ENCODE measurements at regions not wholly inside any gene's neighbourhood (a gene's known extent, or its start where the extent isn't known, plus 50 kb on each side); places are given as distances from the start of the nearest gene placed in this dataset.

GRCh38 chr3:117122609-117123008 is 413.0 kb downstream of the TUSC7 start:
- Mint-ChIP-seq H3K36me3 (ENCODE audit: low read depth) (no peaks in the 10 kb centered on the region), H3K27ac (no peak overlapping the region), H3K27me3 (ENCODE audit: insufficient read depth) (no peaks in the 10 kb centered on the region), H3K4me3 (no peak overlapping the region), H3K4me1 (peaks cover 20% of the 10 kb centered on the region), H3K9me3 (no peaks in the 10 kb centered on the region)
- Histone ChIP-seq H3K4me3 (ENCODE audit: low read length) (no peak overlapping the region), H3K36me3 (ENCODE audit: control insufficient read depth, insufficient read depth, low read length) (no peaks in the 10 kb centered on the region), H3K27ac (ENCODE audit: low read depth, low read length) (no peak overlapping the region), H3K27me3 (ENCODE audit: control insufficient read depth, insufficient read depth, low read length, poor library complexity, severe bottlenecking) (no peaks in the 10 kb centered on the region), H3K9me3 (ENCODE audit: control insufficient read depth, low read length) (no peaks in the 10 kb centered on the region), H3K4me1 (ENCODE audit: control insufficient read depth, insufficient read depth, low read length) (peaks cover 10% of the 10 kb centered on the region), H3K9ac (ENCODE audit: extremely low read depth, low read length, poor library complexity, severe bottlenecking) (no peak overlapping the region)
- 100% methylated on average over 1 of the region's 1 CpG; no CpG with 5 or more reads in 1 of the 2 experiments for WGBS, 2 experiments (ENCODE audit: insufficient coverage in 1 of 2, insufficient read length in 1 of 2)
- DNase-seq = no peak
- no peak for TF ChIP-seq CTCF (conservative IDR thresholded peaks at IDR 0.05)

GRCh38 chr3:117126460-117126859 is 416.9 kb downstream of the TUSC7 start:
- Mint-ChIP-seq H3K36me3 (ENCODE audit: low read depth) (no peaks in the 10 kb centered on the region), H3K9me3 (no peaks in the 10 kb centered on the region), H3K27me3 (ENCODE audit: insufficient read depth) (no peaks in the 10 kb centered on the region), H3K4me3 (no peak overlapping the region), H3K4me1 (peaks cover 5% of the 10 kb centered on the region), H3K27ac (no peak overlapping the region)
- WGBS, 2 experiments (ENCODE audit: insufficient coverage in 1 of 2, insufficient read length in 1 of 2) = 100% methylated on average over 1 to 2 of the region's 3 CpGs
- H3K4me1 ChIP-seq (ENCODE audit: control insufficient read depth, insufficient read depth, low read length) = no peaks in the 10 kb centered on the region
- no peaks in the 10 kb centered on the region for H3K27me3 ChIP-seq (ENCODE audit: control insufficient read depth, insufficient read depth, low read length, poor library complexity, severe bottlenecking)
- no peak for DNase-seq
- H3K4me3 ChIP-seq (ENCODE audit: low read length) = no peak overlapping the region
- no peak overlapping the region for H3K9ac ChIP-seq (ENCODE audit: extremely low read depth, low read length, poor library complexity, severe bottlenecking)
- no peaks in the 10 kb centered on the region for H3K9me3 ChIP-seq (ENCODE audit: control insufficient read depth, low read length)
- H3K36me3 ChIP-seq (ENCODE audit: control insufficient read depth, insufficient read depth, low read length) = no peaks in the 10 kb centered on the region
- TF ChIP-seq CTCF (conservative IDR thresholded peaks at IDR 0.05) = no peak
- no peak overlapping the region for H3K27ac ChIP-seq (ENCODE audit: low read depth, low read length)

GRCh38 chr3:117126946-117127546 is 417.5 kb downstream of the TUSC7 start:
- WGBS, 2 experiments (ENCODE audit: insufficient coverage in 1 of 2, insufficient read length in 1 of 2) = 93 to 100% methylated on average over 3 to 4 of the region's 5 CpGs
- H3K4me3 Mint-ChIP-seq = no peak overlapping the region

More at GRCh38 chr3:117126946-117127546, 417.5 kb downstream of the TUSC7 start:
- no peaks in the 10 kb centered on the region for H3K36me3 ChIP-seq (ENCODE audit: control insufficient read depth, insufficient read depth, low read length)
- no peak overlapping the region for H3K9ac ChIP-seq (ENCODE audit: extremely low read depth, low read length, poor library complexity, severe bottlenecking)
- H3K4me1 ChIP-seq (ENCODE audit: control insufficient read depth, insufficient read depth, low read length) = no peaks in the 10 kb centered on the region
- DNase-seq = no peak
- Mint-ChIP-seq H3K9me3 (no peaks in the 10 kb centered on the region), H3K27me3 (ENCODE audit: insufficient read depth) (no peaks in the 10 kb centered on the region), H3K4me1 (peaks cover 5% of the 10 kb centered on the region), H3K36me3 (ENCODE audit: low read depth) (no peaks in the 10 kb centered on the region), H3K27ac (no peak overlapping the region)
- no peak overlapping the region for H3K4me3 ChIP-seq (ENCODE audit: low read length)
- no peaks in the 10 kb centered on the region for H3K27me3 ChIP-seq (ENCODE audit: control insufficient read depth, insufficient read depth, low read length, poor library complexity, severe bottlenecking)
- H3K27ac ChIP-seq (ENCODE audit: low read depth, low read length) = no peak overlapping the region
- no peaks in the 10 kb centered on the region for H3K9me3 ChIP-seq (ENCODE audit: control insufficient read depth, low read length)
- peak; percentile 68 for TF ChIP-seq CTCF (conservative IDR thresholded peaks at IDR 0.05)

All from endodermal cell (in vitro differentiated cells).